Stimulated activated CD4-positive, alpha-beta T cell treated with anti-CD3 and anti-CD28 coated beads, Interleukin-15, amount 100 ng/mL, for 24 hours (primary cell): ENCODE measurements at regions not wholly inside any gene's neighbourhood (a gene's known extent, or its start where the extent isn't known, plus 50 kb on each side); places are given as distances from the start of the nearest gene placed in this dataset.
A peak's percentile ranks its signal among the peaks of the same experiment; 100 is the strongest.
"Not testable (repeated sequence)": the region's sequence is repeated elsewhere in the genome, so short reads cannot be mapped to it uniquely, and the experiment has no call there.

Source experiments
- DNase-seq: peaks from one replicate; pipeline ENCODE4 v3.0.0-alpha.2; 2020

DNA sequence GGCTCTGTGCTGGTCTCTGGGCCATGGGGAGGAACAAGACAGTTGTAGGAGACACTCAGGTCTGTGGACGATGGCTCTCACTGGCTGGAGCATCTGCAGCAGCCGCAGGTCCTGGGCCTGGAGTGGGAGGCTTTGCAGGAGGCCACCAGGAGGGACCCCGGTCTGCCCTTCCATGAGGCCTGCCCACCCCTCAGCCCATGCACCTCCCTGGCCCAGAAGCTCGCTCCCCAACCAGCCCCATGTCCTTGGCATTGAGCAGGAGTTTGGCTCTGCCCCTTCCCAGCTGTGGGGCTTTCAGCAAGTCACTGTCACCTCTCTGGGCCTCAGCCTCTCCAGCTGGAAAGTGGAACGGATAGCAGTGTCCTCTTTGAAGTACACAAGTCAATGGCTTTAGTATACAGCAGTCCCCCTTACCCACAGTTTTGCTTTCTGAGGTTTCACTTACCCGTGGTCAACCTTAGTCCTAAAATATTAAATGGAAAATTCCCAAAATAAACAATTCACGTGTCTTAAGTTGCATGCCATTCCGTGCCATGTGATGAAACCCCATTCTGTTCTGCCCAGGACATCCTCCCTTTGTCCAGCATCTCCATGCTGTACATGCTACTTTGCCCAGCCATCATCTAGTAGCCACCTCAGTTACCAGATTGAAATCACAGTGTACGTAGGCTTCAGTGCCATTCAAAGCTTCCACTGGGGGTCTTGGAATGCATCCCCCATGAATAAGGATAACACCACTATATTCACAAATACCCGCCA is 104.0 kb downstream of the CPZ start:
- no peak for DNase-seq

DNA sequence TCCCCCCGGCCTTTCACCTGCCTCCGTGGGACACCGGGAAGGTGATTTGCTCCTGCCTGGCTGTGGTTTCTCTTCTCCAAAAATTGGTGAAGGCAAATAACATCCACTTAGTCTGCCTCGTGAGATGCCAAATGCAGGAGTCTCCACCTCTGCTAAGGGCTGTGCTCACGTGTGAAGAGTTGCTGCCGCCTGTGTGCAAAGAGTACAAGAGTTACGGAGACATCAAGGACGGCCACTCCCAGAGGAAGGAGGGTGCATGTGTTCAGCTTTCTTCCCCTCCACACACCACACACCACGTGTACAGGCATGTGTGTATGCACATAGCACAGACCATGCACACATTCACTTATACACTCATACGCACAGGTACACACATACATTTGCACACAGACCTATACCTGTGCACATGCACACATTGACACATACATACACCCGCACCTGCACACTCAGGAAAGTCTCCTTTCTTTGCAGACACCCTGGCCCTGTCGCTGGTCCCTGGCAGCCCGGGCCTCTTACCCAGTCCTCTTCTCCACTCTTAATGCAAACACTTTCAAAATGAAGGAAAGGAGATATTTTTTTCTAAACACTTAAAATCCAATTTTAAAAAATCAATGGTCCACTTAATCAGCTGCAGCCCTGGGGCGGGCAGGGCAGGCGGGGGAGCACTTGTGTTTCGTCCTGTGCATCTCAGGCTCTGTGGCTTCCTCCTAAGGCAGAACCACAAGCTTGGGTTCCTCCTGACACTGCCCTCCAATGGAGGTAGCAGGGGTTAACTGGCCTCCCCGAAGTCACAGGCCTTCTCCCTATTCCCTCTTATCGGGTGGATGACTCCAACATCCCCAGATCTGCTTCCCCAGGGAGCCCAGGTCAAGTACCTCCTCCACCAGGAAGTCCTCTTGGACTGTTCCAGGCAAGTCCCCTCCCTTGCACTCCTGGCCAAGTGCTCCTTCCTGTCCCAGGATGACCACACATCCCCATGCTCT is 103.0 kb downstream of the CPZ start:
- no peak for DNase-seq

- no peak for DNase-seq
Measured at GRCh38 chr4:8694651-8695151, 102.1 kb downstream of the CPZ start.

- no peak for DNase-seq
Measured at GRCh38 chr4:8694226-8694625, 101.7 kb downstream of the CPZ start.

DNA sequence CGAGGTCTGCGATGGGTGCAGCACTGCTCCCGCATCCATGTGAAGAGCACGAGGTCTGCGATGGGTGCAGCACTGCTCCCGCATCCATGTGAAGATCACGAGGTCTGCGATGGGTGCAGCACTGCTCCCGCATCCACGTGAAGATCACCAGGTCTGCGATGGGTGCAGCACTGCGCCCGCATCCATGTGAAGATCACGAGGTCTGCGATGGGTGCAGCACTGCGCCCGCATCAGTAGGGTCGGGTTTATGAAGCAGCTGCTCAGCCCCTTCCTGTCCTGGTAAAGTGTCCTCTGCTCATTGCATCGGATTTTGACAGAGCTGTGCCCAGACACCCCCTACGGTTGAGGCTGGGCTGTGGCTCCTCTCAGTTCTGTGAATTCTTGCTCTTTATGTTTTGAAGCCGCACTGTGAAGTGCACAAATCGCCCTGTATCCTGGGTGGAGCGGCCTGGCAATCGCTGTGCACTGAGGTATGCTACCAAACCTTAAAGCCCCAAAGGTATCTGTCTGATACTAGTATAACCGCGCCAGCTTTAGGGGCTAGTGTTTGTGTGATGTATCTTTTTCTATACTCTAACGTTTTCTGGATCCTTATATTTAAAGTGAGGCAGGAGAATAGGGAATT is 98.7 kb downstream of the CPZ start:
- no peak for DNase-seq

- DNase-seq = no peak
Measured at GRCh38 chr4:8690216-8691150, 97.9 kb downstream of the CPZ start.

DNA sequence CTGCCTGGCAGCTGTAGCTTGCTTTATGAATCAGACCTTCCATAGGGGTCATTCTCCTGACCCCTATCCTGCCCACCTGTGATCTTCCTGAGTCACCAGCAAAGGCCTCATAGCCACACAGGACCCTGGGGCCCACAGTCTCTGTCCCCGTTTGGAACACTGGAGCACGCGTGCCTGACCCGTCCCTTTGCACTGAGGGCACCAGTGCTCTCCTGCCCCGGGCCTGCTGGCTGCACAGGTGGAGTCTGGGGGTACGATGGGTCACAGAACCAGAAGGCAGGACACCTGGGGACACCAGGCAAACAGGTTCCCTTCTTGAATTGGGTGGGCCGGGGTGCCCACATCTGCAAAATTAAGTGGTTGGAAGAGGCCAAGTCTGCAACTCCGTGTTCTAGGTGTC is 97.2 kb downstream of the CPZ start:
- DNase-seq = no peak

GRCh38 chr4:8688908-8689445 is 96.4 kb downstream of the CPZ start:
- DNase-seq = no peak

DNA sequence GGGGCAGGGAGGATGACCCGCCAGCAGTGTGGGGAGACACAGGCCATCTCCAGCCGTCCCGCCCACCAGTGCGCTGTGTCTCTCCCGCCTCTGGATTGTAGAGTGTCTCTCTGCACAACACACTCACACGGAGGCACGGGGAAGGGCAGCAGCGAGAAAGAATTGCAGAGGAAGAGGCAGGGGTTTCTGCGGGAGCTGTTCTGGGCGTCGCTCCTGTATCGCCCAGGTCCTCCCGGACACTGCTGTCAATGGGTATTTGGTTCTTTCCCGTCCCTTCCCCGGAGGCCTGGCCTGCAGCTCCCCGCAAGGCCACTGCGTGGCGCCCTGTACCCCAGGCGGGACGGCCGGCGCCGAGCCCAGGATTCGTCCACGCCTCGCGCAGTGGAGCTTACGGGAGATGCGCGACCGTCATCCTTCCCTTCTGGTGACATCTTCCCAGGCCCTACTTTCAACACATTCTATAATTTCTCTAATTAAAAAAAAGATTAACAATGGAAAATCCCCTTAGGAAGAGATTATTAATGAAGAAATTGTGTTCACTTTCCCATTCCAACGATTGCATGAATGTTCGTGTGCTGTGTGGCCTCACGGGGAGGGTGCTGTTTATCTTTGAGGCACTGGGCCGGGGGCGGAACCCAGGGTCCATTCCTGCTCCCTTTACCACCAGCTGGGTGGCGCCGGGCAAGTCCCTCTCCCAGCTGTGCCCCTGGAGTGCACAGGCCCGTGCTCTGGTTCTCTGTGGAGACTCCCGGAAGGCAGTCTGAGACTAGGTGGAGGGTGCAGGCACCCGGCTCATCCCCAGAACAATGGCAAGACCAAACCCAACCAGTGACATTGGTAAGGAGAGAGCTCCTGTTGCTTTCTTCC is 95.7 kb downstream of the CPZ start:
- DNase-seq = peak; percentile 37

DNA sequence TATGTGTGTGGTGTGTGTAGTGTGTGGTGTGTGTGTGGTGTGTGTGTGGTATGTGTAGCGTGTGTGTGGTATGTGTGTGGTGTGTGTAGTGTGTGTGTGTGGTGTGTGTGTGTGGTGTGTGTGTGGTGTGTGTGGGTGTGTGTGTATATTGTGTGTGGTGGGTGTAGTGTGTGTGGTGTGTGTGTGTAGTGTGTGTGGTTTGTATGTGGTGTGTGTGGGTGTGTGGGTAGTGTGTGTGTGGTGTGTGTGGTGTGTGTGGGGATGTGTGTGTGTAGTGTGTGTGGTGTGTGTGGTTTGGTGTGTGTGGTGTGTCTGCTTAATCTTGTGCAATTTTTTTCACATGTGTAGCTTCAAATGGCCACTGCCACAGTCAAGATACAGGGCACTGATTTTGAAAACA is 94.5 kb downstream of the CPZ start:
- DNase-seq = no peak

DNA sequence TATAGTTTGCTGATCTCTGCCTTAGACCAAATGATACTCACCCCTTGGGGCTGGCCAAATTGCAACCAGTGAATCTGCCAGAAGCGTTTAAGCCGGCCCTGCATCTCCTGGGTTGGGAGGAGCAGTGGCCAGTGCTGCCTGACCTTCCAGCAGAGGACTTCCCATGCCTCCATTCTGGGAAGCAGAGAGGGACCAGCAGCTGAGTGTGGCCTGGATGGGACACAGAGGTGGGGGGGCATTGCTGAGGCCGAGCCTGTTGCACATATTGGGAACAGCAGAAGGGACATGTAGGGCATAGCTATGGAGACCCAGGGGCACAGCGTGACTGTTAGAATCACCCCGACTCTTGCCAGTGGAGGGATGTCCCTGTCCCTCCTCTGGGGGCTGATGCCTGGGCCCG is 93.3 kb downstream of the CPZ start:
- no peak for DNase-seq

GRCh38 chr4:8683462-8683861 is 90.9 kb downstream of the CPZ start:
- DNase-seq = no peak

DNA sequence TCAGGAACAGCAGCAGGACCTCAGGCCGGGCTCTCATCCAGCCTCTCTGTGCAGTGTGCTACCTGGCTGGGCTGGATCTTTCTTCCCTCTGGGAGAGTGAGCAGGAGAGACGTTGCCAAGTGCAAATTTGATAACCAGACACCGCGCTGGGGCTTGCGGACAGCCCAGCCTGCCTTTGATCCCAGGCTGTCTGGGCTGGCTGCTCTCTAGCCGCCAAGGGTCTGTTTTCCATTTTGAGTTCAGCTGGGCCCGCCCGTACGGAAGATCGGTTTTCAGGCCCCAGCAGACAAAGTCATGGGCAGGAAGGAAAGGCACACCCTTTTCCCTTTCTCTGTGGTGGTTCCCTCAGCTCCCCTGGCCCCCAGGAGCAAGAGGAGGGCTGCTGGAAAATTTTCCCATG is 90.2 kb downstream of the CPZ start:
- DNase-seq = no peak

- DNase-seq = no peak
Measured at GRCh38 chr4:8682296-8682695, 89.7 kb downstream of the CPZ start.

DNA sequence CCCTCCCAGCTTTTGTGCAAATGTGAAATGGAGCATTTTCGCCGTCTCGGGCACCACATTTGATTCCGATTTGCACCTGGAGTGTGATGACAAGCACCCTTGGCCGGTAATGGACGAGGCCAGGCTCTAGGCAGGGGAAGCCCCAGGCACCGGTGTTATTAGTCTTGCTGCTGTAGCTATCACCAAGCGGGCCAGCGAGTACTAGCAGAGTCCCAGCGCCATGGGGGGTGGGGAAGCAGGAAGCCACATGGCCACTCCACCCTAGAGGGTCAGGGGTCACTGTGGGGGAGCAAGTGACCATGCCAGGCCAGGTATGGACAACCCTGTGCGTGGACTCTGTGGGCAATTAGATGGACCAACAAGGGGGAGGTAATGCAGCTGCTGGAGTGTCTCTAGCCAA is 88.8 kb downstream of the CPZ start:
- no peak for DNase-seq

DNA sequence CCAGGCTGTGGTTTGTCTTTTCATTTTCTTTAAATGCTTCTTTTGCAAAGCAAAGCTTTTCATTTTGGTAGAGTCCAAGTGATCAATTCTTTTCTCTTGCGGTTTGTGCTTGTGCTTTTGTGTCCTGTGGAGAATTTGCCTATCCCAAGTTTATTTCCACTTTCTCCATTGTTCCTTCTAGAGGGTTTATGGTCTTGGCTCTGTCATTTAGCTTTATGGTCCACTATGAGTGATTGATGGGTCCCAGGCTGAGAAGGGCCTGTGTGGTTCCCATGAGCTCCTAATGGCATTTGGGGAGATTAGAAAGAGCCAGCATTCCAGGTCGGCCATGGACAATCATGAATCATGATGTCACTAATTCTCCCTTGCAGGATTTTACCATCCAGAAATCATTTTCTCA is 86.5 kb downstream of the CPZ start:
- no peak for DNase-seq

GRCh38 chr4:8676676-8677075 is 84.1 kb downstream of the CPZ start:
- DNase-seq = no peak

- DNase-seq = no peak
Measured at GRCh38 chr4:8675906-8676305, 83.3 kb downstream of the CPZ start.

DNA sequence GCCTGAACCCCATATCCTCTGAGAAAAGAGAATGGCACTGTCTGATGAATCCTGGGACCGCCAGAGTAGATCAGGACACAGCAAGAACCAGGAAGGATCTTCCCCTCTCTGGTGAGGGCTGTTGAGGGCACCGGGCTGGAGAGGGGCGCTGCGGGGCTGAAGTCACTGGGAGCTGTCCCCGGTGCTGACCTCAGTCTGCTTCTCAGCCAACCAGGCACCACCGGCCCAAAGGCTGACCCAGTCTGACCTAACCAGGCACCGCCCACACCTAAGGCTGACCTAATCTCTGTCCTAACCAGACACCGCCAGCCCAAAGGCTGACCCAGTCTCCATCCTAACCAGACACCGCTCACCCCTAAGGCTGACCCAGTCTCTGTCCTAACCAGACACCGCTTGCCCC is 82.8 kb downstream of the CPZ start:
- DNase-seq = no peak

DNA sequence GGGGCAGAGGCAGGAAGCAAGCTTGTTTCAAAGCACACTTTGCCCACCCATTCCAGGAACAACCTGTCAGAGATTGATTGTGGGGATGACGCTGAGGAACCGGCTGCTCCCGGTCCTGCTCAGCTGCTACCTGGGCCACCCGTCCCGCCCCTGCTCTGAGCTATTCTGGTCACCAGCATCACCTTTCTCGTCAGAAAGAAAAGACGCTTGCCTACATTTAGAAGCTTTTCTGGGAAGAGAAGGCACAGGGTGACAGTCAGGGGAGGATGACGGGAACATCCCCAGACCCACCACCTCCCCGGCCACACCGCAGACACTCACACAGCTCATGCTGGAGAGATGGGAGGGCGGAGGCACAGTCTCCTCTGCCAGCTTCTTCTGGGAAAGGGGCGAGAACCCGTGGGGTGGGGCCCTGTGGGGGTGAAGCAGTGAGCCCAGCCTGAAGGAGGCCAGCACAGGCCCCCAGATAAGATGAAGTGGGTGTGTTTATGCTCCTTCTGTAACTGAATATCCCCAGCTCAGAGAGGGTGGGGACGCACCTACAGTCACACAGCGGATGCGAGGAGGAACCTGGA is 81.8 kb downstream of the CPZ start:
- DNase-seq = no peak

DNA sequence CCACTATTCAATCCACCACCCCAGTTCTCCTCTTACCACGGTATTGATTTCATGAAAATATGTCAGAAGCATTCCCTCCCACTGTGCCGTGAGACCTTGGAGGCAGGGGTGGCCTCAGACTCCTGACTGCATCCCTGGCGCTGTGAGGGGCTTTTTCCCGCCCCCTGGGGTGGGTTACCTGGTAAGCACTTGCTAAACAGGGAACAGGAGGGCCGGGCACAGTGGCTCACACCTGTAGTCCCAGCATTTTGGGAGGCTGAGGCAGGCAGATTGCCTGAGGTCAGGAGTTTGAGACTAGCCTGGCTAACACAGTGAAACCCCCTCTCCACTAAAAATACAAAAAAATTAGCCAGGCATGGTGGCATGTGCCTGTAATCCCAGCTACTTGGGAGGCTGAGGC is 80.5 kb downstream of the CPZ start:
- DNase-seq = not testable (repeated sequence)
